ENCODE measurements at regions not wholly inside any gene's neighbourhood (a gene's known extent, or its start where the extent isn't known, plus 50 kb on each side); places are given as distances from the start of the nearest gene placed in this dataset.

DNA sequence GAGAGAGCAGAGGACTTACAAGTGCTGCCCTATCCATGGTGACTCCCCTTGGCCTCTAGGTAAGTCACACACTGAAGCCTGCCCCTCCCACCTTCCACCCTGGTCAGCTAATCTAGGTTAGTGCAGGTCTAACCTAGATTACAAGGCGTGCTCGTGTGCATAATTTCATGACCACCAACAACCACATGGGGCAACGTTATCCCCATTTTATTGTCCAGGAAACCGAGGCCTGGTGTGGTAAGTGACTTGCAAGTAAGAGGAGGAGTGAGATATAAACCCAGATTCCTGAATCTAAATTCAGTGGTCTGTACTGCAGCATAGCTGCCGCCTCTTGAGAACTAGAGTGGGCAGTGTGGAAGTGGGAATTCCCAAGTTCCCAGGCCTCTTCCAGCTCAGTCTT lies 171.1 kb downstream of the DAD1 start:
- TF ChIP-seq EZH2phosphoT487 (IDR thresholded peaks at IDR 0.05; ENCODE audit: insufficient read depth, low read depth) (no peak), EZH2 (IDR thresholded peaks at IDR 0.05; ENCODE audit: insufficient read depth, poor library complexity, severe bottlenecking) (no peak)

All from GM23248 (cell line).